Vagina (tissue), 2 donors: ENCODE measurements at regions not wholly inside any gene's neighbourhood (a gene's known extent, or its start where the extent isn't known, plus 50 kb on each side); places are given as distances from the start of the nearest gene placed in this dataset.

Experiments used
- DNase-seq, 2 donors: peaks; one replicate each; pipeline ENCODE4 v3.0.0-alpha.2; 2017; ENCODE audit errors: extremely low spot score in 2 of 2
- H3K27ac ChIP-seq: fragments of 200-600 bp; sonication (generic); one replicate; pipeline ENCODE4 v1.5.1; 2019
- H3K27me3 ChIP-seq: fragments of 200-600 bp; sonication (generic); one replicate; pipeline ENCODE4 v1.5.1; 2019
- H3K36me3 ChIP-seq, 2 donors: fragments of 200-600 bp; sonication (generic); one replicate each; pipeline ENCODE4 v1.5.1; 2017 to 2019
- H3K4me1 ChIP-seq: fragments of 200-600 bp; sonication (generic); one replicate; pipeline ENCODE4 v1.5.1; 2019
- H3K4me3 ChIP-seq, 2 donors: fragments of 200-600 bp; sonication (generic); 1 replicate in 1 of 2; 2 replicates in 1 of 2; pipeline ENCODE4 v1.5.1; 2016 to 2019
- H3K9me3 ChIP-seq: fragments of 200-600 bp; sonication (generic); one replicate; pipeline ENCODE4 v1.5.1; 2019
- CTCF ChIP-seq, 3 experiments: fragments of 450-650 bp in 2 of 3; fragments of 200-600 bp in 1 of 3; sonication (generic) in 1 of 3; IDR thresholded peaks; one replicate each; pipeline ENCODE4 v1.5.1; 2017 to 2019; ENCODE audit warnings: antibody characterized with exemption in 3 of 3, mild to moderate bottlenecking in 2 of 3, moderate library complexity in 2 of 3
- POLR2A ChIP-seq, 2 donors: fragments of 450-650 bp; IDR thresholded peaks; one replicate each; pipeline ENCODE4 v1.6.1; 2017; ENCODE audit warnings: antibody characterized with exemption in 2 of 2, mild to moderate bottlenecking in 2 of 2, moderate library complexity in 2 of 2
- POLR2AphosphoS5 ChIP-seq, 2 donors: sonication (generic); formaldehyde crosslinking; IDR thresholded peaks; one replicate each; pipeline ENCODE4 v1.9.0; 2017; ENCODE audit warnings: antibody characterized with exemption in 2 of 2, mild to moderate bottlenecking in 2 of 2, low read depth in 1 of 2; ENCODE audit not compliant: insufficient read depth in 1 of 2
- intact Hi-C: fragments of 100-400 bp; cut with DNase I; formaldehyde crosslinking; loops from one replicate; pipeline ENCODE4 v1.15.1; 2023

- TF ChIP-seq POLR2A (IDR thresholded peaks at IDR 0.05) (no peak), POLR2AphosphoS5 (IDR thresholded peaks at IDR 0.05; ENCODE audit: insufficient read depth in 1 of 2, low read depth in 1 of 2) (no peak), CTCF (IDR thresholded peaks at IDR 0.05) (no peak)
- no peak for DNase-seq
- H3K36me3 ChIP-seq, result no peaks in the 10 kb centered on the region
- H3K4me3 ChIP-seq, result no peak overlapping the region
- no peaks in the 10 kb centered on the region for H3K27me3 ChIP-seq
- H3K27ac ChIP-seq, result no peak overlapping the region
- H3K9me3 ChIP-seq, result no peaks in the 10 kb centered on the region
- intact Hi-C loops, result no loop called here
- H3K4me1 ChIP-seq, result no peaks in the 10 kb centered on the region
Observed at GRCh38 chr11:97359016-97359415, 969.2 kb downstream of the JRKL start.

- no peaks in the 10 kb centered on the region for H3K4me1 ChIP-seq
- no peak for DNase-seq
- no peak for TF ChIP-seq POLR2A (IDR thresholded peaks at IDR 0.05)
- no peak for TF ChIP-seq CTCF (IDR thresholded peaks at IDR 0.05)
- TF ChIP-seq POLR2AphosphoS5 (IDR thresholded peaks at IDR 0.05; ENCODE audit: insufficient read depth in 1 of 2, low read depth in 1 of 2), result no peak
- H3K27ac ChIP-seq, result no peak overlapping the region
- no peak overlapping the region for H3K4me3 ChIP-seq
- H3K27me3 ChIP-seq, result no peaks in the 10 kb centered on the region
- no peaks in the 10 kb centered on the region for H3K36me3 ChIP-seq
- intact Hi-C loops, result no loop called here
- H3K9me3 ChIP-seq, result no peaks in the 10 kb centered on the region
Observed at GRCh38 chr11:97361812-97362378, 972.1 kb downstream of the JRKL start.

GRCh38 chr11:97363331-97363730 is 973.5 kb downstream of the JRKL start:
- H3K9me3 ChIP-seq, result no peaks in the 10 kb centered on the region
- intact Hi-C loops, result no loop called here
- no peaks in the 10 kb centered on the region for H3K36me3 ChIP-seq
- no peaks in the 10 kb centered on the region for H3K27me3 ChIP-seq
- DNase-seq, result no peak
- H3K4me1 ChIP-seq, result no peaks in the 10 kb centered on the region
- no peak overlapping the region for H3K4me3 ChIP-seq
- no peak overlapping the region for H3K27ac ChIP-seq
- TF ChIP-seq CTCF (IDR thresholded peaks at IDR 0.05) (no peak), POLR2AphosphoS5 (IDR thresholded peaks at IDR 0.05; ENCODE audit: insufficient read depth in 1 of 2, low read depth in 1 of 2) (no peak), POLR2A (IDR thresholded peaks at IDR 0.05) (no peak)

- H3K27me3 ChIP-seq, result no peaks in the 10 kb centered on the region
- no peak overlapping the region for H3K27ac ChIP-seq
- H3K9me3 ChIP-seq, result no peaks in the 10 kb centered on the region
- no peak for TF ChIP-seq CTCF (IDR thresholded peaks at IDR 0.05)
- no peak for TF ChIP-seq POLR2A (IDR thresholded peaks at IDR 0.05)
- TF ChIP-seq POLR2AphosphoS5 (IDR thresholded peaks at IDR 0.05; ENCODE audit: insufficient read depth in 1 of 2, low read depth in 1 of 2), result no peak
- no peaks in the 10 kb centered on the region for H3K4me1 ChIP-seq
- DNase-seq, result no peak
- intact Hi-C loops, result no loop called here
- H3K36me3 ChIP-seq, result no peaks in the 10 kb centered on the region
- H3K4me3 ChIP-seq, result no peak overlapping the region
Observed at GRCh38 chr11:97364047-97364446, 974.2 kb downstream of the JRKL start.

- Histone ChIP-seq H3K27ac (no peak overlapping the region), H3K36me3 (no peaks in the 10 kb centered on the region), H3K27me3 (no peaks in the 10 kb centered on the region), H3K9me3 (no peaks in the 10 kb centered on the region), H3K4me3 (no peak overlapping the region), H3K4me1 (no peaks in the 10 kb centered on the region)
- DNase-seq, result no peak
- no peak for TF ChIP-seq CTCF (IDR thresholded peaks at IDR 0.05)
- TF ChIP-seq POLR2AphosphoS5 (IDR thresholded peaks at IDR 0.05; ENCODE audit: insufficient read depth in 1 of 2, low read depth in 1 of 2), result no peak
- no peak for TF ChIP-seq POLR2A (IDR thresholded peaks at IDR 0.05)
- intact Hi-C loops, result no loop called here
Observed at GRCh38 chr11:97367406-97368083, 977.7 kb downstream of the JRKL start.
